Jurkat, Clone E6-1 (cell line): ENCODE measurements at regions not wholly inside any gene's neighbourhood (a gene's known extent, or its start where the extent isn't known, plus 50 kb on each side); places are given as distances from the start of the nearest gene placed in this dataset.
"Not testable (repeated sequence)": the region's sequence is repeated elsewhere in the genome, so short reads cannot be mapped to it uniquely, and the experiment has no call there.

Source experiments
- DNase-seq: peaks from one replicate; pipeline ENCODE4 v3.0.0-alpha.2; 2011; ENCODE audit warnings: low read depth, low spot score
- H3K4me3 ChIP-seq: 2 replicates; pipeline ENCODE4 v1.5.1; 2011; ENCODE audit warnings: mild to moderate bottlenecking, low read length, control low read depth, moderate library complexity

DNA sequence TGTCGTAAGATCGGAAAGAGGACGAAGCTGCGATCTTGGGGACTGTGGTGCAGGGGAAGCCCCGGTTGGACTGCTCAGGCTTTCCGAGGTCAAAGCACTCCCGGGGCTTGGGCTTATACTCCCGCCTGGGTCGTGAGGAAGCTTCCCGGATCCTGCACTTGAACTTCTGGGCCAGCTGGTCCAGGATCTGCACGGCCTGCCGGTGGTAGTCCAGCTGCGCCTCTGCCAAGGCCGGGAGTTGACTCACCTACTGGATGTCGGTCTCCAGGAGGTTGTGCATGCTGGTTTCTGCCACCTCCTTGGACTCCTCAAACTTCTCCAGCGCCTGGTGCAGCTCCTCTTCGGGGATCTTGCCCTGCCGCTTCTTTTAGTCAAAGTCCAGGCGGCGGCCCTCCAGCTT lies 99.2 kb downstream of the KPNA2 start:
- no peak overlapping the region for H3K4me3 ChIP-seq
- no peak for DNase-seq

DNA sequence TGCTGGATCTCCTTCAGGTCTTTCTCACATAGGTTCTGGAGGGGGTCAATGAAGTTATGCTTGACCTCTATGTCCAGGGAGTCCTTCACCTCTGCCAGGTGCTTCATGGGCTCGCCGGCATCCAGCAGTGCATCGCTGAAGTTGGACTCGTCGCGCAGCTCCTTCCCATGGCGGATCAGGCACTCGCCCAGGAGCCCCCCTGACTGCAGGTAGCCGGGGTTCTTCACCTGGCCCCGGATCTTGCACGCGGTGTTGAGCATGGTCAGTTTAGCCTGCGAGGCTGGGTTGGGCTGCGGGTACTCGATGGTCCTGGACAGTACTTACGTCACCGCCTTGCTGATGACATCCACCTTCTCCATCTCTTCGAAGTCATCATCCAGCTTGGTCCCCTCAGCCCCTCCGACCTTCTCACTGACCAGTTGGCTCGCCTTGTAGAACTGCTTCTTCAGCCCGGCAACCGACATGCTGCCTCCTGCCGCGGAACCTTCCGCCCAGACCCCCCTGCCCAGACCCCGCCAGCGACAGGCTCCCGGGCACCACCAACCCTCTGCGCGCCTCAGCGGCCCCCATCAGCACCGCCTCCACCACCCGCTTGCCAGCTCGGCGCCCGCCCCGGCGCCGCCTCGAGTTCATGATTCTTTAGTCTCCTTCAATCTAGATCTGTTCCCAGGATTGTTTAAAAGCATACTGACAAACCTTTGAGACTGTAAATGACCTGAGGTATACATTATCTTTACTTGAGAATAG lies 99.8 kb downstream of the KPNA2 start:
- no peak for DNase-seq
- H3K4me3 ChIP-seq = no peak overlapping the region

DNA sequence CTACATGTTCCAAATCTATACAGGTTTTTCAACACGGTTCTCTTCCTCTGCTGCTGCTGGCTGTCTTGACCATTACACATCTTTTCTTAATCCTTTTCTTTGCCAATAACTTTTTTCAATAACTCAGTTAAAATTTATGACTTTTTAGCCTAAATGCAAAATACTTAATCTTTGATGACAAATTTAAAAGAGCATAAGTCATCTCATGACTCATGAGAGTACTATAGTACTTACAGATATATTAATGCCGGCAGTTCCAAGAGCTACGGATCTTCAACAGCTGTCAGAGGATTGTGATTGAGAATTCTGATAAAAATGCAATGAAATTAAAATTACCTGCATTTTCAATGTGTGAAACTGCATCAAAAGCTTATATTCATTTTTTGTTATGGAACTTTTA lies 105.5 kb downstream of the KPNA2 start:
- no peak overlapping the region for H3K4me3 ChIP-seq
- no peak for DNase-seq

DNA sequence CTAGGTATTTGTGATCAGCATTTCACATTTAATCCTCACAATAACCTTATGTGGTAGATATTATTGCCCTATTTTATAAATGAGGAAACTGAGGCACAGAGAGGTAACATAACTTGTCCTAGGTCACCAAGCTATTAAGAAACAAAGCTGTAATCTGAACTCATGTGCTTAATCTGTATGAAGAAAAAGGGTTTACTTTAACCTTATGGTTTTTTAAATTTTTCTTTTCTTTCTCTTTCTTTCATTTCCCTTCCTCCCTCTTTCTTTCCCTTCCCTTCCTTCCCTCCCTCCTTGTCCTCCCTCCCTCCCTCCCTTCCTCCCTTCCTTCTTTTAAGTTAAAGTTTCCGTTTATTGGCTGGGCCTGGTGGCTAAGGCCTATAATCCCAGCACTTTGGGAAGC lies 105.2 kb upstream of the AMZ2 start:
- H3K4me3 ChIP-seq = no peak overlapping the region
- no peak for DNase-seq

DNA sequence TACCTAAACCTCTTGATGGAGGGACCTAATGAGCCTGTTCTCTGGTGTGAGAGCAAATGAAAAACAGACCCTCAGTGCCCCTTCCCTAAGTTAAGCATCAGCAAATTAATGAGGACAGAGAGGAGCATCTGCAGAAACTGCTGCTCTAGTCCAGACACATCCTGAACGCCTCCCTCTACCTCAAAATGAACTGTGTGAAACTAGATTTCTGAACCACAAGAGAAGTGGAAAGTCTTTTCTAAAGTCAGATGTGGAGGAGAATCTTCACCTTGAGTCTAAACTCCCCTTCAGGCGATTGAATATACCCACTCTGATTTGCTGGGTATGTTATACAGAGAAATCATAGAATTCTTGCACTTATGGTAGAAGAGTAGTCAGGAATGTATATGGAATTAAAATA lies 104.4 kb upstream of the AMZ2 start:
- DNase-seq = no peak

DNA sequence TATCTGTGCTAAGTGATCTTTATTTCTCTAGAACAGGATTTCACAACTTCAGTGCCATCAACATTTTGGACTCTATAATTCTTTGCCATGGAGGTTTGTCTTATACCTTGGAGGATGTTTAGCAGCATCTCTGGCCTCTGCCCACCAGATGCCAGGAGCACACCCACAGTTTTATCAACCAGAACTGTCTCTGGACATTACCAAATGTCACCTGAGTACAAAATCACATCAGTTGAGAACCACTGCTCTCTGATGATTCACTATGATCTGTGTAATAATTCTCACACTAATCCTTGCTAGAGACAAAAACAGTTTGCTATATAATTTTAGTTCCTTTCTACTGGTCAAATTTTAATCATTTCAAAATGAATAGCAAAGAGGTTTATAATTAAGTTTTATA lies 102.8 kb upstream of the AMZ2 start:
- no peak for DNase-seq
- no peak overlapping the region for H3K4me3 ChIP-seq

More for the DNA sequence above, 104.4 kb upstream of the AMZ2 start:
- H3K4me3 ChIP-seq = no peak overlapping the region

DNA sequence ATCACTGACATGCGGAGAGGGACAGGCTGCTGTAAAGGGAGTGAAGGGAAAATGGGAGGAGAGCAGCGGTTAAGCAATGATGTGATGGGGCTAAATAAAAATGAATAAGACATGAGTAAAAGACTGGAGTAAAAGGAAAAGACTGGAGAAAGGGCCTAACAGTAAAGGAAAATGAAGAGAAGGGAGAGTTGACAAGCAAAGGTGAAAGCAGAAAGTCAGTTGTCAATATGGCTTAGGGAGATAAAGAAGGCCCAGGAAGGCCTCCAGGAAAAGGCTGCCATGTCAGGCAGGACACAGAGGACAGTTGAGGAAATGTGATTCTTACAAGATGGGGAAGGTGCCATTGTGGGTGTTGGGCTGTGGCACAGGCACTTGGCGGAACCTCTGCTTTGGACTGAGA lies 98.9 kb upstream of the AMZ2 start:
- H3K4me3 ChIP-seq = no peak overlapping the region
- DNase-seq = no peak

DNA sequence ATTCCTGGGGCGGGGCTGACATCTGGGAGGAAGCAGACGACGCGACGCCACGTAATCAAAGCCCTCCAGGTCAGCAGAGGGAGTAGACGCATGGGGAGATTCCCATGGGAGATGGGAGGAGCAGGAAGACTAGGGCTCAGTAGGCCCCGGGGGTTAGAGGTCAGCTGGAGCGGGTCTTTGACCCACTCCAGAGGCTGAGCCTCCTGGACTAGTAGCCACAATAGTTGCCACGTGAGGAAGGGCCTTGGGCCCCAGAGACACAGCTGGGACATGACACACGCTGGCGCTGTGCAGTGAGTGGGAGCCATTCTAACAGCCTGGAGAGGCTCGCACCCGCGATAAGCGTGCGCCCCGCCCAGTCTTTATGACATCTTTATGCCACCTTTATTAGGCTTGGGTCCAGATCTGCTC lies 95.7 kb upstream of the AMZ2 start:
- DNase-seq = no peak

DNA sequence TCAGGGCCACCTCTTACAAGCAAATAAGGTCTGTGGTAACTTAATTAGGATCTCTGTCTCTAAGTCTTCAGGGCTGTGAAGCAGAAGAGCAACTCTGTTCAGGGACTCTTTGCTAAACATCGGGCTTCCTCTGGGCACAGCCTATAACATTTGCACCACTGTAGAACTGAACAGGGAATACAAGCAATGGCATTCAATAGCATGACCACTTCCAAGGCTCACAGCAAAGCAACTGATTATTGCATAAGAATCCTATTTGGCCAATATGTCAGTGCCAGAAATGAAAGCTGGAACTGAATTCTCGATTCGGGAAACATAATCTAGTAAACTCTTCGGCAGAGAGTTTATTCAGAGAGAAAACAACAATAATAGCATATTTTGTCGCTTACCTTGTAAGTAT lies 92.2 kb upstream of the AMZ2 start:
- DNase-seq = no peak

More for the DNA sequence above, 95.7 kb upstream of the AMZ2 start:
- no peak overlapping the region for H3K4me3 ChIP-seq

DNA sequence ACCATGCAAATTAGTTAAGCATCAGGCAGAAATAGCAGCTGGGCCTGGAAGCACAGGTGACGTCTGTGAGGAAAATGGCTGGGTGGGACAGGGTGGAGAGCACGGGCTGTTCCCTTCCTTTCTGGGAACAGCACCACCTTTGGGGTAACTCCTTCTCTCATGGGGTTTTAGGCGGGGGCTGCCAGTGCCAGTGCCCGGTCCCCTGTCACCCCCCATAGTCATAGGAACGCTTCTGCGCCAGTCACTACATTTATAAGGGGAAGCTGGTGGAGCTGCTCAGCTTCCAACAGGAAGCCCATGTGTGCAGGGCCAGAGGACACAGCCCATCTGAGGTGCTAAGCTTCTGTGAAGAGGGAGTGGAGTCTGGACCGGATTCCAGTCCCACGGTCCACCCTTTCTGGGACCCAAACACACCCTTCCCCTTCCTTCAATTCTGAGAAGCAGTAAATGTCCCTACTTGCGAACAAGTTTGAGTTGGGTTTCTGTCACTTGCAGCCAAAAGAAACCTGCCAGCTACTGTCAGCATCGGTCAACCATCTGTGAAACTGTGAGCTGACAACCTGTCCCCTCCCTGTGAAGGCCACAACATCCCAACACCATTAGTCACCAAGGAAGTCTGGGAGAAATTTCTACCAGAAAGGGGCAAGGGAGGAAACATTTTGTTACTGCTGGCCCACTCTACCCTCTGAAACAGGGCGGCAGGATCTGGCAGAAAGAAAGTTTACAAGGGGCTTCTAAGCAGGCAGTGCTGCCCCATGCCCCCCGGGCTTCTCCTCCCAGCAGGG lies 86.0 kb upstream of the AMZ2 start:
- H3K4me3 ChIP-seq = no peak overlapping the region
- no peak for DNase-seq

More for the DNA sequence above, 92.2 kb upstream of the AMZ2 start:
- H3K4me3 ChIP-seq = no peak overlapping the region

DNA sequence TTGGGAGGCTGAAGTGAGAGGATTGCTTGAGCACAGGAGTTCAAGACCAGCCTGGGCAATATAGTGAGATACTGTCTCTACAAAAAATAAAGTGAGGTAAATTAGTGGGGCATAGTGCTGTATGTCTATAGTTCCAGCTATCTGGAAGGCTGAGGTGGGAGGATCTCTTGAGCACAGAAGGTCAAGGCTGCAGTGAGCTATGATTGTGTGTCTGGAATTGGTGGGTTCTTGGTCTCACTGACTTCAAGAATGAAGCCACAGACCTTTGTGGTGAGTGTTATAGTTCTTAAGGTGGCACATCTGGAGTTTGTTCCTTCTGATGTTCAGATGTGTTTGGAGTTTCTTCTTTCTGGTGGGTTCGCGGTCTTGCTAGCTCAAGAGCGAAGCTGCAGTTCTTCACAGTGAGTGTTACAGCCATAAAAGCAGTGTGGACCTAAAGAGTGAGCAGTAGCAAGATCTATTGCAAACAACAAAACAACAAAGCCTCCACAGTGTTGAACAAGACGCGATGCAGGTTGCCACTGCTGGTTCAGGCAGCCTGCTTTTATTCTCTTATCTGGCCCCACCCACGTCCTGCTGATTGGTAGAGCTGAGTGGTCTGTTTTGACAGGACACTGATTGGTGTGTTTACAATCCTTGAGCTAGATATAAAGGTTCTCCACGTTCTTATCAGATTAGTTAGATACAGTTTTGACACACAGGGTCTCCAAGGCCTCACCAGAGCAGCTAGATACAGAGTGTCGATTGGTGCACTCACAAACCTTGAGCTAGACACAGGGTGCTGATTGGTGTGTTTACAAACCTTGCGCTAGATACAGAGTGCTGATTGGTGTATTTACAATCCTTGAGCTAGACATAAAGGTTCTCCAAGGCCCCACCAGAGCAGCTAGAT lies 79.3 kb upstream of the AMZ2 start:
- H3K4me3 ChIP-seq = not testable (repeated sequence)
- DNase-seq = peak; percentile 94

DNA sequence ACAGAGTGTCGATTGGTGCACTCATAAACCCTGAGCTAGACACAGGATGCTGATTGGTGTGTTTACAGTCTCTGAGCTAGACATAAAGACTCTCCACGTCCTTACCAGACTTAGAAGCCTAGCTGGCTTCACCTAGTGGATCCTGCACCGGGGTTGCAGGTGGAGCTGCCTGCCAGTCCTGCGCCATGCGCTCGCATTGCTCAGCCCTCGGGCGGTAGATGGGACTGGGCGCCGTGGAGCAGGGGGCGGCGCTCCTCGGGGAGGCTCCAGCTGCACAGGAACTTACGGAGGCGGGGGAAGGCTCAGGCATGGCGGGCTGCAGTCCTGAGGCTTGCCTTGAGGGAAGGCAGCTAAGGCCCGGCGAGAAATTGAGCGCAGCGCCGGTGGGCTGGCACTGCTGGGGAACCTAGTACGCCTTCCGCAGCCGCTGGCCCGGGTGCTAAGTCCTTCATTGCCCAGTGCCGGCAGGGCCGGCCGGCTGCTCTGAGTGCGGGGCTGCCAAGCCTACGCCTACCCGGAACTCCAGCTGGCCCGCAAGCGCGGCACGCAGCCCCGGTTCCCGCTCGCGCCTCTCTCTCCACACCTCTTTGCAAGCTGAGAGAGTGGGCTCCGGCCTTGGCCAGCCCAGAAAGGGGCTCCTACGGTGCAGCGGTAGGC lies 78.5 kb upstream of the AMZ2 start:
- H3K4me3 ChIP-seq = not testable (repeated sequence)

DNA sequence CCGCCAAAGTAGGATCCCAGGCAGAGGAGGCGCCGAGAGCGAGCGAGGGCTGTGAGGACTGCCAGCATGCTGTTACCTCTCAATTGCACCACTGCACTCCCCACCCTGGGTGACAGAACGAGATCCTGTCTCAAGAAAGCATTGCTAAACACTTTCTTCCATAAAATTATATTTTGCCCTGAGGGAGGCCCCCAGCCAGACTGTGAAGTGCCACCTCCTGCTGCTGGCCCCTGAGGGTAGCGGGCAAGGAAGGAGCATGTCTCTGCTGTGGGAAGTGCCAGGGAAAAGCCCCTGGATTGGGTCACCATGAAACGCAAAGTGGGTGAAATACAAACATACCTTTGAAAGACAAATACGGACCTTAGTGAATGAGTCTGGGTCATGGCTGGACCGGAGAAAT lies 78.0 kb upstream of the AMZ2 start:
- no peak overlapping the region for H3K4me3 ChIP-seq
- no peak for DNase-seq

More for the DNA sequence above, 78.5 kb upstream of the AMZ2 start:
- DNase-seq = not testable (repeated sequence)

DNA sequence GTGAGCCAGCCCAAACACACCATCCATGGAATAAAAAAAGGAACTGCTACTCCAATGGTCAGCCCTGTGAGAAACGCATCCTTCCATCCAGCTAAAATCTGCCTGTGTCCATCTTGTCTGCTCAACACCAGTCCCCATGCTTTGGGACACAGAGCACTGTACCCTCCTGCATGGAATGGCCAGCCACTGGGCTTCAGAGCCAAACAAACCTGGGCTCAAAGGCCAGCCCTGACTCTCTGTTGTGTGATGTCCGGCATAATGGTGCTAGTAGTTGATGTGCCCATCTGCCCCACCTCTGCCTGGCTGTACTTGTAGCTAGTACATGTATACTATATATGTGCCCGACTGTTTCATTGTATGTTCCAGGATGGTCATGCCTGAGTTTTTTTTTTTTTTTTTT lies 77.6 kb upstream of the AMZ2 start:
- DNase-seq = no peak
- no peak overlapping the region for H3K4me3 ChIP-seq

DNA sequence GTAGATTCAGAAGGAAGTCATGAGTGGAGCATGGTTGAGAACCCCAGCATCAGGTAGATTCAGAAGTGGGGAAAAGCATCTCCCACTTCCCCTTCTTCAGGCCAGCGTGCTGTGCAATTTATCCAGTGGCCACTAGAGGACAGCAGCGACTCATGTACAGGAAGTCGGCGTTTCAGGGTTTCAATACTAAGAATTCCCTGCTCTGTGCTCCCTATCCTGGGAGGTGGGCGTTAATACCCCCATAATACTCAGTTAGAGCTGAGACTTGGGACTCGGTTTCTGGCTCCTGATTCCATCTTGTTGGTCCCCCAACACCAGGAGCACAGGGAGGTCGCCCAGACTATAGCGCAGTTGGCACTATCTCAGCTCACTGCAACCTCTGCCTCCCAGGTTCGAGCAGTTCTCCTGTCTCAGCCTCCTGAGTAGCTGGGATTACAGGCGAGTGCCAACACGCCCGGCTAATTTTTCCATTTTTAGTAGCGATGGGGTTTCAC lies 75.3 kb upstream of the AMZ2 start:
- DNase-seq = peak; percentile 61
- H3K4me3 ChIP-seq = no peak overlapping the region

DNA sequence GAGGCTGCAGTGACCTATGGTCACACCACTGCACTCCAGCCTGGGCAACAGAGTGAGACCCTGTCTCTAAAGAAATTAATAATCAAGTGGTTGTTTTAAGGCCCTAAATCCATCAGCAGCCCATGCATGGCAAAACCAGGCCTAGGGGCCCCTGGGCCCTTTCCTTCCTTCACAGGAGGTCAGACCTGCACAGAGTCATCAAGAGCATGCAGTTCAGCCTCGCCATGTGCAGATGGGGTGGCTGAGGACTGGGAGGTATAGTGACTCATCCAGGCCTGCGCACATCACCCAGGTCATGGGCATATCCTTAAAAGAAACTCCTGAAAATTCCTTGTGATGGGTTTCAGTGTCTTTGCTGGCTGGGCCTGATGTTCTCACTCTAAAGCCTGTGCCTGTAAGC lies 72.4 kb upstream of the AMZ2 start:
- DNase-seq = no peak
- no peak overlapping the region for H3K4me3 ChIP-seq

DNA sequence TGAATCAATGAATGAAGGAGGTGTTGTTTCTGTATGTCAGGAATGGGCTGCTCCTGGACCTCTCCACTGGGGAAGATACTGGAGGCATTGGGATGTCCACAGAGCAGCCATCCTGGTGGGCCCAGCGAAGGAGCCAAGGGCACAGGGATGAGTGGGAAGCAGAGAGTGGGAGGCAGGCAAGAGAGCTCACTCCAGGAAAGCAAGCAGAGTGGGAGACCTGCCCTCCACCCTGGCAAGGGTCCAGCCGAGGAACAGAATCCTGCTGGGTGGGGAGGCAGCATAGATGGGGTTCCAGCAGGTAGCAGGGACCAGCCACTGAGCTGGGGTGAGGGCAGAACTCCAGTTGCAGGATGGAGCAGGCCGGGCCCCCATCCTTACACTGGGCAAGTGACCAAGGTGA lies 71.9 kb upstream of the AMZ2 start:
- no peak overlapping the region for H3K4me3 ChIP-seq
- DNase-seq = no peak

DNA sequence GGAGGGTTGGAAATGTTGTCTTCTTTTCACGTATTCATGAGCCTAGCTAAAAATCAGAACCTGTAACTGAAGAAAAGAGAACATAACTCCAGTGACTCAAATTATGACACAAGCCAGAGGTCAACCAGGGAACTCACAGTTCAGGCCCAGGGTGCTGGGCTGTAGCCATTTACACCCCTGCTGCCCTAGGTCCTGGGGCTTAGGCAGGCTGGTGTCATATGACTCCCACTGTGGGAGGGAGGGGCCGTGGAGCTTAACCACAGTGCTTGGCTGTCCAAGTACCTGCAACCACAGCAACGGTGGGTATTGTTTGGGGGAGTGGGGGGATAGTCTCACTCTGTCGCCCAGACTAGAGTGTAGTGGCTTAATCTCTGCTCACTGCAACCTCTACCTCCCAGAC lies 71.1 kb upstream of the AMZ2 start:
- peak; percentile 28 for DNase-seq
- H3K4me3 ChIP-seq = no peak overlapping the region

DNA sequence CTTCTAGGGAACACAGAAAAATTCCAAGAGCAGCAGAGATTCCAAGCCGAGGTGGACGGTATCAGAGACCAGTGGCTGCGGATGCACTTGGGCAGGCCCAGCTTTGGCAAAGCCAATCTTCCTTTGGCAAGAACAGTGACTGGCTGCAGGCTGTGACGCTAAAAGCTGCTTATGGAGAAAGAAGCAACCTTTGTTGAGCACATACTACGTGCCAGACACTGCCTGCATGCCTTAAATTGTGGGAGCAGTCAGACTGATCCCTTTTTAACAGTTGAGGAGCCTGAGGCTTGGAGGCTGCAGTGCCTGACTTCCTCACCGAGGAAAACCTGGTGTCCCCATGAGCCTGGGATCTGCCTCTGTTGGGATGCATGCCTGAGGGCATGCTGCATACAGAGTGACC lies 69.0 kb upstream of the AMZ2 start:
- DNase-seq = no peak
- no peak overlapping the region for H3K4me3 ChIP-seq
